IMR-90 (cell line): ENCODE measurements at regions not wholly inside any gene's neighbourhood (a gene's known extent, or its start where the extent isn't known, plus 50 kb on each side); places are given as distances from the start of the nearest gene placed in this dataset.

ENCODE experiments used
- ATAC-seq: fragments of 200-7000 bp; cut with Tn5 transposase; 2 replicates; pipeline ENCODE4 v1.9.1; 2020; ENCODE audit warnings: low read depth, mild to moderate bottlenecking, moderate library complexity
- BruUV-seq: library from RNA; stranded (reverse); fragments of 400-500 nt; replicated peaks from 2 replicates; lab custom pipeline; 2021; lab: Mats Ljungman, UMichigan
- CTCF ChIA-PET: fragments of 300-600 bp; formaldehyde crosslinking; extraction: SDS; loops from one replicate; lab custom pipeline; 2021; ENCODE audit warnings: antibody characterized with exemption; lab: Yijun Ruan, JAX
- POLR2A ChIA-PET: fragments of 300-600 bp; sonication (Branson Sonifier 250); formaldehyde crosslinking; loops from one replicate; lab custom pipeline; 2022; ENCODE audit warnings: antibody characterized with exemption; ENCODE audit not compliant: unreplicated experiment; lab: Charles Lee
- DNase-seq: peaks from one replicate; pipeline ENCODE4 v3.0.0; 2013
- H2AFZ ChIP-seq: replicated peaks from 2 replicates; pipeline ENCODE3; 2013; ENCODE audit warnings: low read length, mild to moderate bottlenecking; ENCODE audit not compliant: poor library complexity
- H2AK5ac ChIP-seq: 2 replicates; pipeline ENCODE4 v1.6.1; 2013; ENCODE audit warnings: low read depth, low read length, inconsistent platforms
- H2AK9ac ChIP-seq: replicated peaks from 2 replicates; pipeline ENCODE3; 2013; ENCODE audit warnings: mild to moderate bottlenecking, low read depth, low read length, moderate library complexity; ENCODE audit not compliant: poor library complexity
- H2BK120ac ChIP-seq: 2 replicates; pipeline ENCODE4 v1.6.1; 2013; ENCODE audit warnings: low read depth, low read length, inconsistent platforms
- H2BK15ac ChIP-seq: 3 replicates; pipeline ENCODE4 v1.6.1; 2013; ENCODE audit warnings: low read depth, low read length, inconsistent platforms
- H2BK20ac ChIP-seq: 2 replicates; pipeline ENCODE4 v1.6.1; 2013; ENCODE audit warnings: low read depth, mild to moderate bottlenecking, inconsistent platforms, low read length, moderate library complexity
- H2BK5ac ChIP-seq: 2 replicates; pipeline ENCODE4 v1.6.1; 2013; ENCODE audit warnings: mild to moderate bottlenecking, low read depth, low read length, inconsistent platforms; ENCODE audit not compliant: poor library complexity, severe bottlenecking
- H3K14ac ChIP-seq: replicated peaks from 2 replicates; pipeline ENCODE4 v1.6.1; 2013; ENCODE audit warnings: low read depth, low read length, inconsistent platforms
- H3K18ac ChIP-seq: 2 replicates; pipeline ENCODE4 v1.6.1; 2013; ENCODE audit warnings: low read depth, low read length, control low read depth
- H3K23ac ChIP-seq: 2 replicates; pipeline ENCODE4 v1.6.1; 2013; ENCODE audit warnings: low read depth, low read length, inconsistent platforms
- H3K27ac ChIP-seq: 2 replicates; pipeline ENCODE4 v1.5.1; 2013; ENCODE audit warnings: mild to moderate bottlenecking, control low read depth, low read length; ENCODE audit not compliant: insufficient read depth
- H3K27me3 ChIP-seq: 2 replicates; pipeline ENCODE4 v1.6.1; 2013; ENCODE audit warnings: low read length; ENCODE audit not compliant: control insufficient read depth, insufficient read depth
- H3K36me3 ChIP-seq: 2 replicates; pipeline ENCODE4 v1.6.1; 2013; ENCODE audit warnings: low read length, mixed read lengths; ENCODE audit not compliant: control insufficient read depth, insufficient read depth
- H3K4ac ChIP-seq: 2 replicates; pipeline ENCODE4 v1.6.1; 2013; ENCODE audit warnings: low read depth, low read length, inconsistent platforms
- H3K4me1 ChIP-seq: 2 replicates; pipeline ENCODE4 v1.6.1; 2013; ENCODE audit warnings: low read length, mixed read lengths; ENCODE audit not compliant: control insufficient read depth, insufficient read depth
- H3K4me2 ChIP-seq: 2 replicates; pipeline ENCODE4 v1.6.1; 2013; ENCODE audit warnings: low read depth, mild to moderate bottlenecking, control low read depth, low read length, moderate library complexity
- H3K4me3 ChIP-seq: 2 replicates; pipeline ENCODE4 v1.5.1; 2013; ENCODE audit warnings: low read depth, mild to moderate bottlenecking, control low read depth, low read length, moderate library complexity; ENCODE audit not compliant: insufficient read depth
- H3K56ac ChIP-seq: 2 replicates; pipeline ENCODE4 v1.6.1; 2013; ENCODE audit warnings: low read length, inconsistent platforms; ENCODE audit not compliant: insufficient read depth; ENCODE audit errors: extremely low read depth
- H3K79me1 ChIP-seq, 2 experiments: 2 replicates each; pipeline ENCODE4 v1.6.1; 2013; ENCODE audit warnings: low read length in 2 of 2, inconsistent platforms in 1 of 2, low read depth in 1 of 2
- H3K9ac ChIP-seq: 2 replicates; pipeline ENCODE4 v1.6.1; 2013; ENCODE audit warnings: low read depth, low read length, control low read depth
- H3K9me1 ChIP-seq: 2 replicates; pipeline ENCODE4 v1.6.1; 2013; ENCODE audit warnings: low read length, inconsistent platforms; ENCODE audit not compliant: insufficient read depth
- H3K9me3 ChIP-seq: 2 replicates; pipeline ENCODE4 v1.6.1; 2013; ENCODE audit warnings: low read length; ENCODE audit not compliant: control insufficient read depth, insufficient read depth
- H4K20me1 ChIP-seq: 2 replicates; pipeline ENCODE4 v1.6.1; 2013; ENCODE audit warnings: low read length, inconsistent platforms; ENCODE audit not compliant: insufficient read depth
- H4K5ac ChIP-seq: 2 replicates; pipeline ENCODE4 v1.6.1; 2013; ENCODE audit warnings: mild to moderate bottlenecking, low read depth, low read length, control low read depth
- H4K8ac ChIP-seq, 2 experiments: 2 replicates each; pipeline ENCODE4 v1.6.1; 2013; ENCODE audit warnings: low read depth in 2 of 2, low read length in 2 of 2, control low read depth in 1 of 2, inconsistent platforms in 1 of 2
- H4K91ac ChIP-seq: 2 replicates; pipeline ENCODE4 v1.6.1; 2013; ENCODE audit warnings: low read depth, low read length, inconsistent platforms; ENCODE audit not compliant: insufficient read depth
- BHLHE40 ChIP-seq: fragments of 150-350 bp; IDR thresholded peaks from 2 replicates; pipeline ENCODE4 v1.6.1; 2016; ENCODE audit warnings: mild to moderate bottlenecking, low read depth, low read length
- CEBPB ChIP-seq: IDR thresholded peaks from 2 replicates; pipeline ENCODE4 v1.6.1; 2012; ENCODE audit warnings: low read depth, low read length, improper control_type of control experiment
- CHD1 ChIP-seq: IDR thresholded peaks from 2 replicates; pipeline ENCODE4 v1.6.1; 2012; ENCODE audit warnings: low read depth, low read length, improper control_type of control experiment
- FOS ChIP-seq: fragments of 150-350 bp; IDR thresholded peaks from 2 replicates; pipeline ENCODE4 v1.6.1; 2016; ENCODE audit warnings: low read depth, low read length
- MAFK ChIP-seq: IDR thresholded peaks from 2 replicates; pipeline ENCODE4 v1.6.1; 2012; ENCODE audit warnings: low read depth, low read length, improper control_type of control experiment
- MAZ ChIP-seq: IDR thresholded peaks from 2 replicates; pipeline ENCODE4 v1.6.1; 2012; ENCODE audit warnings: low read depth, mild to moderate bottlenecking, low read length, improper control_type of control experiment, moderate library complexity, borderline replicate concordance
- MXI1 ChIP-seq: IDR thresholded peaks from 2 replicates; pipeline ENCODE4 v1.6.1; 2012; ENCODE audit warnings: low read depth, mild to moderate bottlenecking, low read length, moderate library complexity, borderline replicate concordance
- NFE2L2 ChIP-seq: fragments of 150-350 bp; IDR thresholded peaks from 2 replicates; pipeline ENCODE4 v1.6.1; 2016; ENCODE audit warnings: low read depth, mild to moderate bottlenecking, low read length
- POLR2A ChIP-seq: IDR thresholded peaks from 2 replicates; pipeline ENCODE4 v1.6.1; 2012; ENCODE audit warnings: mild to moderate bottlenecking, low read depth, low read length
- RAD21 ChIP-seq: IDR thresholded peaks from 2 replicates; pipeline ENCODE4 v1.6.1; 2012; ENCODE audit warnings: low read length, improper control_type of control experiment
- RCOR1 ChIP-seq: IDR thresholded peaks from 2 replicates; pipeline ENCODE4 v1.6.1; 2012; ENCODE audit warnings: mild to moderate bottlenecking, low read length, improper control_type of control experiment; ENCODE audit not compliant: insufficient replicate concordance
- RFX5 ChIP-seq: IDR thresholded peaks from 2 replicates; pipeline ENCODE4 v1.8.0; 2012; ENCODE audit warnings: low read depth, mild to moderate bottlenecking, low read length, moderate library complexity
- SMC3 ChIP-seq: fragments of 150-350 bp; IDR thresholded peaks from 2 replicates; pipeline ENCODE4 v1.6.1; 2016; ENCODE audit warnings: low read depth, mild to moderate bottlenecking, antibody characterized with exemption, low read length, moderate library complexity
- dilution Hi-C: fragments of 300-500 bp; cut with HindIII; formaldehyde crosslinking; loops from one replicate; pipeline ENCODE4 v1.14.3; 2018; ENCODE audit warnings: low sequenced_read_pairs; ENCODE audit not compliant: unreplicated experiment
- in situ Hi-C: fragments of 300-500 bp; cut with MboI; formaldehyde crosslinking; loops from 3 replicates; pipeline ENCODE4 v1.14.3; 2019; ENCODE audit warnings: low sequenced_read_pairs, inconsistent platforms, mixed read lengths
- intact Hi-C: fragments of 100-400 bp; cut with micrococcal nuclease; formaldehyde crosslinking; loops from 2 replicates; pipeline ENCODE4 v1.10.0; 2022
- TF ChIP-seq, protein P1 (sequence below): fragments of 150-350 bp; IDR thresholded peaks from 2 replicates; pipeline ENCODE4 v1.6.1; 2017; ENCODE audit warnings: mild to moderate bottlenecking, antibody characterized with exemption, low read length, low read depth
- TF ChIP-seq, protein P2 (sequence below): conservative IDR thresholded peaks from 2 replicates; pipeline ENCODE4 v1.5.1; 2012; ENCODE audit warnings: mild to moderate bottlenecking, low read depth, low read length, improper control_type of control experiment
- TF ChIP-seq, protein P3 (sequence below): fragments of 150-350 bp; IDR thresholded peaks from 2 replicates; pipeline ENCODE4 v1.6.1; 2016; ENCODE audit warnings: low read depth, mild to moderate bottlenecking, low read length, moderate library complexity, borderline replicate concordance

DNA sequence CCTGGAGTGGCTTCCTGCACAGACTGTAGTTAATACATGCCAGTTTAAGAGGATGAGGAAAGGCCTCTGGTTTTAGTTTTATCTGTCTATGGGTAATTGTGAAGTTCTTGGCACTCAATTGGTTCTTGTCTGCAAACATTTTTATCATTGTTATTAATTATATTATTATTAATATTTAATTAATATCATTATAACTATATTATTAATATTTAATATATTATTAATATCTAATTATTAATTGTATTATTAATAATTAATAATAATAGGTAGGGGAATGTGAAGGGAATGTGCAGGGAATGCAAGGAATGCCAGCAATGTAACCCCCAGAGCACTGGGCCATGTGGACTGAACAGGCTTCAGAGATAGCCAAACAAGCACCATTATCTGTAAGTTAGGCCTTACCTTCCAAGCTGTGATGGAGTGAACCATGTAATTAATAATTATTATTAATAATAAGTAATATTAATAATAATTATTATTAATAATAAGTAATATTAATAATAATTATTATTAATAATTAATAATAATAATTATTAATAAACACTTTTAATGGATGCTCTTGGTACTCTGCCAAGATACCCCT lies 79.8 kb upstream of the NMNAT3 start:
- TF ChIP-seq, protein P1, sequence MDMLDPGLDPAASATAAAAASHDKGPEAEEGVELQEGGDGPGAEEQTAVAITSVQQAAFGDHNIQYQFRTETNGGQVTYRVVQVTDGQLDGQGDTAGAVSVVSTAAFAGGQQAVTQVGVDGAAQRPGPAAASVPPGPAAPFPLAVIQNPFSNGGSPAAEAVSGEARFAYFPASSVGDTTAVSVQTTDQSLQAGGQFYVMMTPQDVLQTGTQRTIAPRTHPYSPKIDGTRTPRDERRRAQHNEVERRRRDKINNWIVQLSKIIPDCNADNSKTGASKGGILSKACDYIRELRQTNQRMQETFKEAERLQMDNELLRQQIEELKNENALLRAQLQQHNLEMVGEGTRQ, result no peak
- TF ChIP-seq, protein P2, sequence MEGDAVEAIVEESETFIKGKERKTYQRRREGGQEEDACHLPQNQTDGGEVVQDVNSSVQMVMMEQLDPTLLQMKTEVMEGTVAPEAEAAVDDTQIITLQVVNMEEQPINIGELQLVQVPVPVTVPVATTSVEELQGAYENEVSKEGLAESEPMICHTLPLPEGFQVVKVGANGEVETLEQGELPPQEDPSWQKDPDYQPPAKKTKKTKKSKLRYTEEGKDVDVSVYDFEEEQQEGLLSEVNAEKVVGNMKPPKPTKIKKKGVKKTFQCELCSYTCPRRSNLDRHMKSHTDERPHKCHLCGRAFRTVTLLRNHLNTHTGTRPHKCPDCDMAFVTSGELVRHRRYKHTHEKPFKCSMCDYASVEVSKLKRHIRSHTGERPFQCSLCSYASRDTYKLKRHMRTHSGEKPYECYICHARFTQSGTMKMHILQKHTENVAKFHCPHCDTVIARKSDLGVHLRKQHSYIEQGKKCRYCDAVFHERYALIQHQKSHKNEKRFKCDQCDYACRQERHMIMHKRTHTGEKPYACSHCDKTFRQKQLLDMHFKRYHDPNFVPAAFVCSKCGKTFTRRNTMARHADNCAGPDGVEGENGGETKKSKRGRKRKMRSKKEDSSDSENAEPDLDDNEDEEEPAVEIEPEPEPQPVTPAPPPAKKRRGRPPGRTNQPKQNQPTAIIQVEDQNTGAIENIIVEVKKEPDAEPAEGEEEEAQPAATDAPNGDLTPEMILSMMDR, result no peak
- TF ChIP-seq FOS, result no peak
- no peak for TF ChIP-seq SMC3
- TF ChIP-seq RCOR1, result no peak
- TF ChIP-seq RFX5, result no peak
- no peak for TF ChIP-seq BHLHE40
- no peak for TF ChIP-seq CHD1
- no peak for TF ChIP-seq MXI1
- no peak for TF ChIP-seq NFE2L2
- TF ChIP-seq CEBPB, result no peak
- TF ChIP-seq, protein P3, sequence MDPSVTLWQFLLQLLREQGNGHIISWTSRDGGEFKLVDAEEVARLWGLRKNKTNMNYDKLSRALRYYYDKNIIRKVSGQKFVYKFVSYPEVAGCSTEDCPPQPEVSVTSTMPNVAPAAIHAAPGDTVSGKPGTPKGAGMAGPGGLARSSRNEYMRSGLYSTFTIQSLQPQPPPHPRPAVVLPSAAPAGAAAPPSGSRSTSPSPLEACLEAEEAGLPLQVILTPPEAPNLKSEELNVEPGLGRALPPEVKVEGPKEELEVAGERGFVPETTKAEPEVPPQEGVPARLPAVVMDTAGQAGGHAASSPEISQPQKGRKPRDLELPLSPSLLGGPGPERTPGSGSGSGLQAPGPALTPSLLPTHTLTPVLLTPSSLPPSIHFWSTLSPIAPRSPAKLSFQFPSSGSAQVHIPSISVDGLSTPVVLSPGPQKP, result no peak
- TF ChIP-seq MAZ, result no peak
- TF ChIP-seq MAFK, result no peak
- TF ChIP-seq RAD21, result no peak
- no peak for TF ChIP-seq POLR2A
- H3K9me3 ChIP-seq, result no peaks in the 10 kb centered on the region; the same call in 1 of the 2 replicates
- H3K18ac ChIP-seq, result no peak overlapping the region
- H2BK120ac ChIP-seq, result no peak overlapping the region
- H3K36me3 ChIP-seq, result no peaks in the 10 kb centered on the region
- intact Hi-C loops (no loop called here), dilution Hi-C loops (no loop called here), in situ Hi-C loops (no loop called here)
- H4K20me1 ChIP-seq, result no peaks in the 10 kb centered on the region
- H3K9me1 ChIP-seq, result no peaks in the 10 kb centered on the region
- H3K4me2 ChIP-seq, result no peak overlapping the region
- H2AK5ac ChIP-seq, result no peak overlapping the region
- no peaks in the 10 kb centered on the region for H3K4me1 ChIP-seq
- no peak overlapping the region for H4K5ac ChIP-seq
- ATAC-seq (no peak), DNase-seq (no peak)
- H2BK20ac ChIP-seq, result no peak overlapping the region
- no peak overlapping the region for H3K14ac ChIP-seq
- no peak overlapping the region for H2BK5ac ChIP-seq
- POLR2A ChIA-PET, result no interaction called here
- H4K91ac ChIP-seq, result no peak overlapping the region
- no TSS peak for BruUV-seq
- no peak overlapping the region for H2AFZ ChIP-seq
- peaks cover 2% of the 10 kb centered on the region; the same call in 1 of the 2 replicates for H3K27me3 ChIP-seq
- CTCF ChIA-PET, result no interaction called here
- H4K8ac ChIP-seq, result no peak overlapping the region
- no peak overlapping the region for H3K56ac ChIP-seq
- H3K9ac ChIP-seq, result no peak overlapping the region
- no peaks in the 10 kb centered on the region for H3K79me1 ChIP-seq
- H2AK9ac ChIP-seq, result no peak overlapping the region
- no peak overlapping the region for H3K4ac ChIP-seq
- H2BK15ac ChIP-seq, result no peak overlapping the region
- no peak overlapping the region for H3K27ac ChIP-seq
- no peak overlapping the region for H3K23ac ChIP-seq
- H3K4me3 ChIP-seq, result no peak overlapping the region
